ENCODE measurements at regions not wholly inside any gene's neighbourhood (a gene's known extent, or its start where the extent isn't known, plus 50 kb on each side); places are given as distances from the start of the nearest gene placed in this dataset.

DNA sequence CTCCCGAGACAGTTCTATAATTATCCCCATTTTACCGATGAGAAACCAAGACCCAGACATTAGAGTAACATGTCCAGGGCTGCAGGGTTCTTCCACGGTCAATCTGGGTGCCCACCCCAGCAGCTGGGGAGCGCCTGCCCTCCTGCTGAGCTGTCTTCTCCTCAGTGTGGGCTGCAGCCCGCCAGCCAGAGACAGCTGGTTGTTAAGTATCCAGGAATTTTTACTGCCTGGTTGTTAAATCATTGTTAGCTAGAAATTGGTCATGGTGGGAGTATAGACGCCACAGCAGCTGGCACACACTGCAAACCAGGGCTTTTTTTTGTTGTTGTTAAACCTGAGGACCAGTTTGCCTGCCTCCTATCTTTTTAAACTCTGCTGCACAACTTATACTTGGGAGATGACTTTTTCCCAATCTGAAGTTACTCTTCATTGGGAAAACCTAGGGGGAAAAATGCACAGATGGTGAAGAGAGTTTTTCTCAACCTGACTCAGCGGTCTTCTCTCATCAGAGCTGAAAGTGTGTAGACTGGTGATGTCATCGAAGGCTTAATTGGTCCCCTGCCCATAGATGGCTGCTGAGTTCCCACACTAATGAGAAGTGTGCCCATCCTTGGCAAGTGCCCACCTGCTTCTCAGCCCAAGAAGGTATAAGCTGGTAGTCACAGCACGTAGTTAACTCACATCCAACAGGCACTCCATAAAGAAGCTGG, 208.6 kb downstream of the DRD1 start:
- H3K9ac ChIP-seq (ENCODE audit: low read depth, low read length) = no peak overlapping the region

More for the DNA sequence above, 208.6 kb downstream of the DRD1 start:
- Histone ChIP-seq H3K36me3 (ENCODE audit: control insufficient read depth, insufficient read depth, low read length) (no peaks in the 10 kb centered on the region), H2BK5ac (ENCODE audit: low read depth, low read length, poor library complexity, severe bottlenecking) (no peak overlapping the region), H4K20me1 (ENCODE audit: insufficient read depth, low read length) (no peaks in the 10 kb centered on the region), H4K5ac (ENCODE audit: low read depth, low read length) (no peak overlapping the region), H3K27ac (ENCODE audit: insufficient read depth, low read length) (no peak overlapping the region), H2AK5ac (ENCODE audit: low read depth, low read length) (no peak overlapping the region), H3K56ac (ENCODE audit: extremely low read depth, insufficient read depth, low read length) (no peak overlapping the region), H3K4ac (ENCODE audit: low read depth, low read length) (no peak overlapping the region), H3K9me1 (ENCODE audit: insufficient read depth, low read length) (no peaks in the 10 kb centered on the region), H4K91ac (ENCODE audit: insufficient read depth, low read depth, low read length) (no peak overlapping the region), H2AFZ (replicated peaks; ENCODE audit: low read length, poor library complexity) (peak overlapping the region; percentile 36), H3K23ac (ENCODE audit: low read depth, low read length) (no peak overlapping the region), H3K9me3 (ENCODE audit: control insufficient read depth, insufficient read depth, low read length) (no peaks in the 10 kb centered on the region), H3K4me2 (ENCODE audit: low read depth, low read length) (no peak overlapping the region), H3K4me3 (ENCODE audit: insufficient read depth, low read depth, low read length) (no peak overlapping the region), H2BK120ac (ENCODE audit: low read depth, low read length) (no peak overlapping the region), H3K14ac (replicated peaks; ENCODE audit: low read depth, low read length) (no peak overlapping the region), H2AK9ac (replicated peaks; ENCODE audit: low read depth, low read length, poor library complexity) (no peak overlapping the region), H2BK15ac (ENCODE audit: low read depth, low read length) (no peak overlapping the region), H2BK20ac (ENCODE audit: low read depth, low read length) (no peak overlapping the region), H3K79me1 (ENCODE audit: low read depth in 1 of 2, low read length in 2 of 2) (no peaks in the 10 kb centered on the region), H4K8ac (ENCODE audit: low read depth in 2 of 2, low read length in 2 of 2) (no peak overlapping the region), H3K4me1 (ENCODE audit: control insufficient read depth, insufficient read depth, low read length) (no peaks in the 10 kb centered on the region), H3K27me3 (ENCODE audit: control insufficient read depth, insufficient read depth, low read length) (peaks cover 6% of the 10 kb centered on the region), H3K18ac (ENCODE audit: low read depth, low read length) (no peak overlapping the region)
- WGBS, 2 experiments (ENCODE audit: extremely low coverage in 2 of 2, insufficient read length in 1 of 2) = 80% methylated on average over 1 of the region's 9 CpGs; no CpG with 5 or more reads in 1 of the 2 experiments
- ATAC-seq (ENCODE audit: low read depth) = no peak
- dilution Hi-C loops (cut with HindIII; ENCODE audit: low sequenced_read_pairs, unreplicated experiment) (no loop called here), intact Hi-C loops (cut with micrococcal nuclease) (no loop called here), in situ Hi-C loops (cut with MboI; ENCODE audit: low sequenced_read_pairs) (no loop called here)
- TF ChIP-seq RAD21 (IDR thresholded peaks at IDR 0.05; ENCODE audit: low read length) = no peak
- TF ChIP-seq POLR2A (IDR thresholded peaks at IDR 0.05; ENCODE audit: low read depth, low read length) = no peak
- no peak for TF ChIP-seq MAFK (IDR thresholded peaks at IDR 0.05; ENCODE audit: low read depth, low read length)
- no peak for TF ChIP-seq MXI1 (IDR thresholded peaks at IDR 0.05; ENCODE audit: borderline replicate concordance, low read depth, low read length)
- TF ChIP-seq NFE2L2 (IDR thresholded peaks at IDR 0.05; ENCODE audit: low read depth, low read length) = no peak
- TF ChIP-seq RCOR1 (IDR thresholded peaks at IDR 0.05; ENCODE audit: insufficient replicate concordance, low read length) = no peak
- no peak for TF ChIP-seq MAZ (IDR thresholded peaks at IDR 0.05; ENCODE audit: borderline replicate concordance, low read depth, low read length)
- TF ChIP-seq, protein P1, sequence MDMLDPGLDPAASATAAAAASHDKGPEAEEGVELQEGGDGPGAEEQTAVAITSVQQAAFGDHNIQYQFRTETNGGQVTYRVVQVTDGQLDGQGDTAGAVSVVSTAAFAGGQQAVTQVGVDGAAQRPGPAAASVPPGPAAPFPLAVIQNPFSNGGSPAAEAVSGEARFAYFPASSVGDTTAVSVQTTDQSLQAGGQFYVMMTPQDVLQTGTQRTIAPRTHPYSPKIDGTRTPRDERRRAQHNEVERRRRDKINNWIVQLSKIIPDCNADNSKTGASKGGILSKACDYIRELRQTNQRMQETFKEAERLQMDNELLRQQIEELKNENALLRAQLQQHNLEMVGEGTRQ (IDR thresholded peaks at IDR 0.05; ENCODE audit: low read depth, low read length) = no peak
- TF ChIP-seq, protein P2, sequence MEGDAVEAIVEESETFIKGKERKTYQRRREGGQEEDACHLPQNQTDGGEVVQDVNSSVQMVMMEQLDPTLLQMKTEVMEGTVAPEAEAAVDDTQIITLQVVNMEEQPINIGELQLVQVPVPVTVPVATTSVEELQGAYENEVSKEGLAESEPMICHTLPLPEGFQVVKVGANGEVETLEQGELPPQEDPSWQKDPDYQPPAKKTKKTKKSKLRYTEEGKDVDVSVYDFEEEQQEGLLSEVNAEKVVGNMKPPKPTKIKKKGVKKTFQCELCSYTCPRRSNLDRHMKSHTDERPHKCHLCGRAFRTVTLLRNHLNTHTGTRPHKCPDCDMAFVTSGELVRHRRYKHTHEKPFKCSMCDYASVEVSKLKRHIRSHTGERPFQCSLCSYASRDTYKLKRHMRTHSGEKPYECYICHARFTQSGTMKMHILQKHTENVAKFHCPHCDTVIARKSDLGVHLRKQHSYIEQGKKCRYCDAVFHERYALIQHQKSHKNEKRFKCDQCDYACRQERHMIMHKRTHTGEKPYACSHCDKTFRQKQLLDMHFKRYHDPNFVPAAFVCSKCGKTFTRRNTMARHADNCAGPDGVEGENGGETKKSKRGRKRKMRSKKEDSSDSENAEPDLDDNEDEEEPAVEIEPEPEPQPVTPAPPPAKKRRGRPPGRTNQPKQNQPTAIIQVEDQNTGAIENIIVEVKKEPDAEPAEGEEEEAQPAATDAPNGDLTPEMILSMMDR (conservative IDR thresholded peaks at IDR 0.05; ENCODE audit: low read depth, low read length) = no peak
- no peak for TF ChIP-seq BHLHE40 (IDR thresholded peaks at IDR 0.05; ENCODE audit: low read depth, low read length)
- TF ChIP-seq RFX5 (IDR thresholded peaks at IDR 0.05; ENCODE audit: low read depth, low read length) = no peak
- no peak for TF ChIP-seq SMC3 (IDR thresholded peaks at IDR 0.05; ENCODE audit: low read depth, low read length)
- no peak for TF ChIP-seq CHD1 (IDR thresholded peaks at IDR 0.05; ENCODE audit: low read depth, low read length)
- TF ChIP-seq FOS (IDR thresholded peaks at IDR 0.05; ENCODE audit: low read depth, low read length) = no peak
- peak; percentile 12 for DNase-seq
- ChIA-PET POLR2A (ENCODE audit: unreplicated experiment) (no interaction called here), CTCF (no interaction called here)
- no TSS peak for BruUV-seq (replicated peaks)
